Testis (tissue), 2 donors: ENCODE measurements at regions not wholly inside any gene's neighbourhood (a gene's known extent, or its start where the extent isn't known, plus 50 kb on each side); places are given as distances from the start of the nearest gene placed in this dataset.

Experiments used
- DNase-seq: peaks from one replicate; pipeline ENCODE4 v3.0.0-alpha.2; 2019
- H3K27ac ChIP-seq, 2 donors: fragments of 200-600 bp; sonication (generic); one replicate each; pipeline ENCODE4 v1.5.1; 2019
- H3K27me3 ChIP-seq: fragments of 200-600 bp; sonication (generic); one replicate; pipeline ENCODE4 v1.5.1; 2019
- H3K36me3 ChIP-seq: fragments of 200-600 bp; sonication (generic); one replicate; pipeline ENCODE4 v1.5.1; 2017; ENCODE audit warnings: low read depth; ENCODE audit errors: missing control alignments
- H3K4me1 ChIP-seq: fragments of 200-600 bp; sonication (generic); one replicate; pipeline ENCODE4 v1.5.1; 2019
- H3K4me3 ChIP-seq, 2 donors: fragments of 200-600 bp; sonication (generic); one replicate each; pipeline ENCODE4 v1.5.1; 2017 to 2019
- H3K9me3 ChIP-seq: fragments of 200-600 bp; sonication (generic); one replicate; pipeline ENCODE4 v1.5.1; 2017
- POLR2A ChIP-seq: fragments of 450-650 bp; IDR thresholded peaks from one replicate; pipeline ENCODE4 v1.6.1; 2017; ENCODE audit warnings: antibody characterized with exemption, mild to moderate bottlenecking, moderate library complexity
- WGBS, 2 donors: methylation state at CpG; one replicate each; pipeline ENCODE4 v1.1.5; 2018; 5-methylcytosine and 5-hydroxymethylcytosine counted together
- intact Hi-C: fragments of 100-400 bp; cut with DNase I; formaldehyde crosslinking; loops from one replicate; pipeline ENCODE4 v1.15.1; 2023; ENCODE audit warnings: low total_unique reads
- TF ChIP-seq, protein P1 (sequence below), 3 experiments: fragments of 450-650 bp in 2 of 3; fragments of 200-600 bp in 1 of 3; sonication (generic) in 1 of 3; IDR thresholded peaks; one replicate each; pipeline ENCODE4 v1.5.1; 2016 to 2019; ENCODE audit warnings: antibody characterized with exemption in 3 of 3, mild to moderate bottlenecking in 2 of 3, moderate library complexity in 1 of 3

DNA sequence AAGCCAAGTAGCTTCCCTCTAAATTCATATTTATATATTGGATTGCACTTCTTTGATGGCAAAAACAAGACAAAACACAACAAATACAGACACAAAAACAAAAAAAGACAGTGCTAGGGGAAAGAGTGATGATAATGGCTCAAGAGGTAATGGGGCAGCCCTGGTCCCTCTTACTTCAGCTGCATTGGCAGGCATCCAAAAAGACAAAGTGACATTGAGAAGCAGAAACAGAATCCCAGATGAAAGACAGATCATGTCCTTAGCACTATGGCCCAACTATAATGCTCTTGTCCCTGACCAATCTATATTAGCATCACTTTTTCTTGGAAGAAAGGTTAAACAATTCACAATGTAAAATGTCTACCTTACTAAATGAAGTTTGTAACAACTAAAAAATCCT is 76.2 kb downstream of the GPR85 start:
- H3K27ac ChIP-seq, result no peak overlapping the region
- no peak for DNase-seq
- no peak overlapping the region for H3K4me3 ChIP-seq
- H3K9me3 ChIP-seq, result no peaks in the 10 kb centered on the region
- no peaks in the 10 kb centered on the region for H3K4me1 ChIP-seq
- no peak for TF ChIP-seq POLR2A
- TF ChIP-seq, protein P1, sequence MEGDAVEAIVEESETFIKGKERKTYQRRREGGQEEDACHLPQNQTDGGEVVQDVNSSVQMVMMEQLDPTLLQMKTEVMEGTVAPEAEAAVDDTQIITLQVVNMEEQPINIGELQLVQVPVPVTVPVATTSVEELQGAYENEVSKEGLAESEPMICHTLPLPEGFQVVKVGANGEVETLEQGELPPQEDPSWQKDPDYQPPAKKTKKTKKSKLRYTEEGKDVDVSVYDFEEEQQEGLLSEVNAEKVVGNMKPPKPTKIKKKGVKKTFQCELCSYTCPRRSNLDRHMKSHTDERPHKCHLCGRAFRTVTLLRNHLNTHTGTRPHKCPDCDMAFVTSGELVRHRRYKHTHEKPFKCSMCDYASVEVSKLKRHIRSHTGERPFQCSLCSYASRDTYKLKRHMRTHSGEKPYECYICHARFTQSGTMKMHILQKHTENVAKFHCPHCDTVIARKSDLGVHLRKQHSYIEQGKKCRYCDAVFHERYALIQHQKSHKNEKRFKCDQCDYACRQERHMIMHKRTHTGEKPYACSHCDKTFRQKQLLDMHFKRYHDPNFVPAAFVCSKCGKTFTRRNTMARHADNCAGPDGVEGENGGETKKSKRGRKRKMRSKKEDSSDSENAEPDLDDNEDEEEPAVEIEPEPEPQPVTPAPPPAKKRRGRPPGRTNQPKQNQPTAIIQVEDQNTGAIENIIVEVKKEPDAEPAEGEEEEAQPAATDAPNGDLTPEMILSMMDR (IDR thresholded peaks at IDR 0.05), result no peak
- intact Hi-C loops, result no loop called here
- no peaks in the 10 kb centered on the region for H3K27me3 ChIP-seq
- no peaks in the 10 kb centered on the region for H3K36me3 ChIP-seq

DNA sequence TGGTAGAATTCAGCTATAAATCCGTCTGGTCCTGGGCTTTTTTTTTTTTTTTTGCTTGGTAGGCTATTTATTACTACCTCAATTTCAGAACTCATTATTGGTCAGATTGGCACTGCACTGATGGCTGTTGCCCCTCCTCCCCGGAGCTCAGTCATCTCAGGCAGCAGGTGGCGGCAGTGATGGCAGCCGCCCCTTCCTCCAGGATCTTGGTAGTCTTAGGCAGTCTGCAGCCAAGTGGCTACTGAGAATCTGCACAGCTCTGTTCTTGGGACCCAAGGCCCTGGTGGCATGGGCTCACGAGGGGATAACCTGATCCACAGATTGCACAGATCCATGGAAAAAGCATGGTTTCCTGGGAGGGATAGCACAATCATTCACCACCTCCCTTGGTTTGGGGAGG is 77.9 kb downstream of the GPR85 start:
- 88 to 91% methylated on average over 5 of the region's 5 CpGs for WGBS, 2 donors
- Histone ChIP-seq H3K4me3 (no peak overlapping the region), H3K4me1 (no peaks in the 10 kb centered on the region), H3K27ac (no peak overlapping the region), H3K27me3 (no peaks in the 10 kb centered on the region), H3K36me3 (no peaks in the 10 kb centered on the region), H3K9me3 (no peaks in the 10 kb centered on the region)
- DNase-seq, result no peak
- TF ChIP-seq, protein P1 (IDR thresholded peaks at IDR 0.05), result no peak
- no peak for TF ChIP-seq POLR2A
- intact Hi-C loops, result no loop called here

DNA sequence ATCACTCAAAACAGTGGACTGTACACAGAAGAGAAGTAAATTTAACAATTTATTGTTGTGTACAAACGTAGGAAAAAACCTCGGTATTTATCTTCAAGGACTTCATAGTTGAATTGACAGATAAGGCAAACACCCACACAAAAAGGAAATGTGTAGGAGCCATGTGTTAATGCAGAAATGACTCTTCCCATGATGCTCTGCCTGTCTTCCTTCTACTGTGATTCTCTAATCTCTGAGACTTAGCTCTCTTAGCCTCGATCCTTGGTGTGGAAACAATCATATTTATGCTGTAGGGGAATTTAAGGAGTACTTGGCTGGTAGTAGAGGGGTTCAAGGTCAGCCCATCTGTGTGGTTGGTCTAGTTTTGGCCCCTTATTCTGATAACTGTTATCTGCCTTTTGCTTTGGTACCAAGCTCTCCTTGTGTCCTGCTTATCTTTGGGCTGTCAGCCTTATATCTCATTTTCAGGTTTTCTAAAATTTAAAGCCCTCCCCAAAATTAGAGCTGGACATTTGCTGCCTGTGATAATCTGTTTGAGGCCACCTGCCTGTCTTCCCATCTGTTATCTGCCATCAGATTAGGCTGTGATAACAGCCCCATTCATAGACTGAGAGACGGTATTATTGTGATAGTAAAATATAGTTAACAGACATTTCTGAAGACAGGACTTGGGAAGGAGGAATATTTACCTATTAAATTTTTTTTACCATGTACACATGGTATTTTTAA is 81.7 kb downstream of the GPR85 start:
- Histone ChIP-seq H3K27me3 (no peaks in the 10 kb centered on the region), H3K4me1 (no peaks in the 10 kb centered on the region), H3K27ac (no peak overlapping the region), H3K4me3 (no peak overlapping the region), H3K9me3 (no peaks in the 10 kb centered on the region), H3K36me3 (no peaks in the 10 kb centered on the region)
- no peak for TF ChIP-seq POLR2A
- TF ChIP-seq, protein P1 (IDR thresholded peaks at IDR 0.05), result no peak
- intact Hi-C loops, result no loop called here
- no peak for DNase-seq
- 33 to 34% methylated on average over 4 of the region's 4 CpGs for WGBS, 2 donors

DNA sequence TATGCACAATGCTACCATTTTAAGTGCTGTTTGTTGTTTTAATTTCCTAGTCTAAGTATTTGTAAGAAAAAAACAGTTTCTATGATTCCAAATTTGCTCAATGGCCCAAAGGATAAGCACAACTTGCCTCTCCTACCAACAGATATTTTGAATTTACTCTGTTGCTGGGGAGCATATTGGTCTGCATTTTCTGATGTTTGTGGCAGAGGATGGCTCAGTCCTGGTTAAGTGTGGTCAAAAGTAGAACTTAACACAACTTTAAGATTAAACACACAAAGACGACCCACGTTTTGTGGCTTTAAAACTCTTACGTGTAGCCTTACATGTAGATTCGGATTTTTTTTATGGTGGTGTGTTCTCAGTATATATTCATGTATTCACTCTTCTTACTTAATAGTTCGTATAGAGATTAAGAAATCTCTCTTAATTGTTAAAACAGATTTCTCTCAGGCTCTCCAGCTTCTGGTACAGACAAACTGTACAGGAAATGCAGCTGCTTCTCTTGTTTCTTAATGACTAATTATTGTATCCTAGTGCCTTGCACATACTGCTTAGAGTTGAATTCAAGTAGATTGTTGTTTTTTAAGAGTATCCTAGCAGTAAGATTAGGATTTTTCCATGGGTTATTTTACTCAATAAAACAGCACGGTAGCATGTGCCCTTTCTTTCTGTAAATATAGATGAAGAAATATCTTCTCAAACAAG is 86.2 kb downstream of the GPR85 start:
- Histone ChIP-seq H3K9me3 (no peaks in the 10 kb centered on the region), H3K27me3 (no peaks in the 10 kb centered on the region), H3K4me1 (no peaks in the 10 kb centered on the region), H3K36me3 (no peaks in the 10 kb centered on the region), H3K4me3 (no peak overlapping the region), H3K27ac (no peak overlapping the region)
- DNase-seq, result no peak
- 71 to 72% methylated on average over 6 of the region's 6 CpGs for WGBS, 2 donors
- TF ChIP-seq POLR2A, result no peak
- TF ChIP-seq, protein P1 (IDR thresholded peaks at IDR 0.05), result no peak
- intact Hi-C loops, result no loop called here

DNA sequence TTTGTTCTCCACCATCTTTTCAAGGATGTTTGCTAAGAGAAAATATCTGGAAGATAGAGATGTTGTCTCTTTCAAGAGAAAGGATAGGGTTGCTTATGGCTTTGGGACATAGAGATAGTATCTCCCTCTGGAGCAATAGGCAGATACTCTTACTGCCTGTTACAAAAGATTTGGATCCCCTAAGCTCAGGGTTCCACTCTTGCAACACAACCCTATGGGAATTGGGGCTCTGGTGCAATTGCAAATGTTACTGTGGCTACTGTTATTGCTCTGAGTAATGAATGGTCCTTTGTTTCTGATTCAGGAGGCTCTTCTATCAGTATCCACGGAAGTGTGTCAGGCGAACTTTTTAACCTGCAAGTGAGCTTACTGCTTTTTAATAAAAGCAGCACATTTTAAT is 88.8 kb downstream of the GPR85 start:
- no peak overlapping the region for H3K4me3 ChIP-seq
- H3K36me3 ChIP-seq, result no peaks in the 10 kb centered on the region
- whole genome bisulfite sequencing, 2 donors, result 56 to 82% methylated on average over 2 of the region's 2 CpGs
- TF ChIP-seq, protein P1 (IDR thresholded peaks at IDR 0.05), result no peak
- TF ChIP-seq POLR2A, result no peak
- DNase-seq, result no peak
- intact Hi-C loops, result no loop called here
- H3K4me1 ChIP-seq, result no peaks in the 10 kb centered on the region
- no peak overlapping the region for H3K27ac ChIP-seq
- no peaks in the 10 kb centered on the region for H3K27me3 ChIP-seq
- H3K9me3 ChIP-seq, result no peaks in the 10 kb centered on the region
